ENCODE measurements at regions not wholly inside any gene's neighbourhood (a gene's known extent, or its start where the extent isn't known, plus 50 kb on each side); places are given as distances from the start of the nearest gene placed in this dataset.
"Not testable (repeated sequence)": the region's sequence is repeated elsewhere in the genome, so short reads cannot be mapped to it uniquely, and the experiment has no call there.

- DNase-seq (no peak), ATAC-seq (peak; percentile 42)
- intact Hi-C loops (cut with DNase I, micrococcal nuclease) = no loop called here
- H3K9me3 Mint-ChIP-seq (ENCODE audit: low read depth) = no peaks in the 10 kb centered on the region
- H3K4me1 Mint-ChIP-seq = peaks cover 10% of the 10 kb centered on the region
- CTCF ChIA-PET = interaction anchor here (0.7 to 1.4 kb wide), 2 partner anchors 10 to 23 kb away, joined by 3 to 5 read pairs; no protein-coding TSS in a partner anchor
- H3K4me3 Mint-ChIP-seq = no peak overlapping the region
- no peaks in the 10 kb centered on the region for H3K36me3 Mint-ChIP-seq (ENCODE audit: low read depth)
- POLR2A ChIA-PET = no interaction called here
- no peak overlapping the region for H3K27ac Mint-ChIP-seq
- H3K27me3 Mint-ChIP-seq = no peaks in the 10 kb centered on the region
These were observed 226.2 kb upstream of the TP63 start for GRCh38 chr3:189404797-189405484.

GRCh38 chr3:189406148-189406547, 225.0 kb upstream of the TP63 start:
- POLR2A ChIA-PET = no interaction called here
- CTCF ChIA-PET = no interaction called here
- Mint-ChIP-seq H3K36me3 (ENCODE audit: low read depth) (no peaks in the 10 kb centered on the region), H3K9me3 (ENCODE audit: low read depth) (no peaks in the 10 kb centered on the region), H3K4me1 (peaks cover 10% of the 10 kb centered on the region), H3K27ac (no peak overlapping the region), H3K4me3 (no peak overlapping the region), H3K27me3 (no peaks in the 10 kb centered on the region)
- ATAC-seq (no peak), DNase-seq (no peak)
- intact Hi-C loops (cut with DNase I, micrococcal nuclease) = no loop called here

GRCh38 chr3:189410522-189410921, 220.7 kb upstream of the TP63 start:
- Mint-ChIP-seq H3K36me3 (ENCODE audit: low read depth) (no peaks in the 10 kb centered on the region), H3K27me3 (no peaks in the 10 kb centered on the region), H3K9me3 (ENCODE audit: low read depth) (peaks cover 1% of the 10 kb centered on the region), H3K4me1 (no peaks in the 10 kb centered on the region), H3K4me3 (no peak overlapping the region), H3K27ac (no peak overlapping the region)
- CTCF ChIA-PET = interaction anchor here (1.0 kb wide), 1 partner anchor 40 kb away, joined by 4 read pairs; no protein-coding TSS in a partner anchor
- ATAC-seq (no peak), DNase-seq (no peak)
- intact Hi-C loops (cut with DNase I, micrococcal nuclease) = loop anchor here in 1 of 2 experiments (10.0 kb wide), 1 partner anchor 136 kb away; no protein-coding TSS in a partner anchor
- POLR2A ChIA-PET = no interaction called here

GRCh38 chr3:189419038-189419437, 212.2 kb upstream of the TP63 start:
- no peak overlapping the region for H3K4me3 Mint-ChIP-seq
- no peak overlapping the region for H3K27ac Mint-ChIP-seq
- H3K36me3 Mint-ChIP-seq (ENCODE audit: low read depth) = no peaks in the 10 kb centered on the region
- H3K9me3 Mint-ChIP-seq (ENCODE audit: low read depth) = no peaks in the 10 kb centered on the region
- H3K27me3 Mint-ChIP-seq = no peaks in the 10 kb centered on the region
- no peak for DNase-seq
- POLR2A ChIA-PET = no interaction called here
- ATAC-seq = no peak
- CTCF ChIA-PET = no interaction called here
- intact Hi-C loops (cut with DNase I, micrococcal nuclease) = loop anchor here in 1 of 2 experiments (10.0 kb wide), 1 partner anchor 144 kb away; no protein-coding TSS in a partner anchor
- peaks cover 5% of the 10 kb centered on the region for H3K4me1 Mint-ChIP-seq

GRCh38 chr3:189419683-189420082, 211.5 kb upstream of the TP63 start:
- no peak for DNase-seq
- ChIA-PET POLR2A (interaction anchor here (0.6 kb wide), 1 partner anchor 64 kb away, joined by 3 read pairs; no protein-coding TSS in a partner anchor), CTCF (interaction anchor here (0.5 to 0.7 kb wide), 3 partner anchors 24 to 411 kb away, joined by 3 to 5 read pairs (median 4); no protein-coding TSS in a partner anchor)

GRCh38 chr3:189424922-189425321, 206.3 kb upstream of the TP63 start:
- Mint-ChIP-seq H3K27ac (no peak overlapping the region), H3K9me3 (ENCODE audit: low read depth) (no peaks in the 10 kb centered on the region), H3K4me1 (peaks cover 3% of the 10 kb centered on the region), H3K4me3 (no peak overlapping the region), H3K36me3 (ENCODE audit: low read depth) (peaks cover 2% of the 10 kb centered on the region), H3K27me3 (no peaks in the 10 kb centered on the region)
- CTCF ChIA-PET = interaction anchor here (0.5 kb wide), 1 partner anchor 23 kb away, joined by 4 read pairs; no protein-coding TSS in a partner anchor
- intact Hi-C loops (cut with DNase I, micrococcal nuclease) = no loop called here
- ATAC-seq (no peak), DNase-seq (no peak)
- POLR2A ChIA-PET = no interaction called here

More at GRCh38 chr3:189419683-189420082, 211.5 kb upstream of the TP63 start:
- Mint-ChIP-seq H3K36me3 (ENCODE audit: low read depth) (no peaks in the 10 kb centered on the region), H3K4me1 (peaks cover 5% of the 10 kb centered on the region), H3K9me3 (ENCODE audit: low read depth) (no peaks in the 10 kb centered on the region), H3K27me3 (no peaks in the 10 kb centered on the region), H3K4me3 (no peak overlapping the region), H3K27ac (no peak overlapping the region)
- no peak for ATAC-seq
- intact Hi-C loops (cut with DNase I, micrococcal nuclease) = loop anchor here in 1 of 2 experiments (10.0 kb wide), 1 partner anchor 145 kb away; no protein-coding TSS in a partner anchor

GRCh38 chr3:189429019-189429418, 202.2 kb upstream of the TP63 start:
- intact Hi-C loops (cut with DNase I, micrococcal nuclease) = no loop called here
- Mint-ChIP-seq H3K27ac (no peak overlapping the region), H3K4me1 (peaks cover 3% of the 10 kb centered on the region), H3K27me3 (no peaks in the 10 kb centered on the region), H3K4me3 (no peak overlapping the region), H3K9me3 (ENCODE audit: low read depth) (peaks cover 4% of the 10 kb centered on the region), H3K36me3 (ENCODE audit: low read depth) (peaks cover 2% of the 10 kb centered on the region)
- DNase-seq (no peak), ATAC-seq (no peak)
- ChIA-PET CTCF (no interaction called here), POLR2A (no interaction called here)

GRCh38 chr3:189430166-189430565, 201.0 kb upstream of the TP63 start:
- H3K4me3 Mint-ChIP-seq = no peak overlapping the region
- no peak for ATAC-seq
- peaks cover 4% of the 10 kb centered on the region for H3K9me3 Mint-ChIP-seq (ENCODE audit: low read depth)
- no peak overlapping the region for H3K27ac Mint-ChIP-seq
- no peaks in the 10 kb centered on the region for H3K27me3 Mint-ChIP-seq
- ChIA-PET POLR2A (no interaction called here), CTCF (no interaction called here)
- DNase-seq = no peak
- H3K36me3 Mint-ChIP-seq (ENCODE audit: low read depth) = peaks cover 2% of the 10 kb centered on the region
- H3K4me1 Mint-ChIP-seq = peaks cover 3% of the 10 kb centered on the region
- intact Hi-C loops (cut with DNase I, micrococcal nuclease) = no loop called here

- intact Hi-C loops (cut with DNase I, micrococcal nuclease); H3K9me3 Mint-ChIP-seq (ENCODE audit: low read depth); H3K27ac Mint-ChIP-seq; DNase-seq; ATAC-seq; H3K27me3 Mint-ChIP-seq; H3K4me1 Mint-ChIP-seq; H3K4me3 Mint-ChIP-seq; H3K36me3 Mint-ChIP-seq (ENCODE audit: low read depth): not testable (repeated sequence)
- ChIA-PET POLR2A (interaction anchor here (0.7 kb wide), 1 partner anchor 128 kb away, joined by 5 read pairs; no protein-coding TSS in a partner anchor), CTCF (interaction anchor here (0.7 to 0.8 kb wide), 2 partner anchors 170 to 1908 kb away, joined by 3 to 4 read pairs; no protein-coding TSS in a partner anchor)
These were observed 188.9 kb upstream of the TP63 start for GRCh38 chr3:189442257-189442656.

GRCh38 chr3:189446959-189447560, 184.1 kb upstream of the TP63 start:
- H3K4me1 Mint-ChIP-seq = no peaks in the 10 kb centered on the region
- ChIA-PET CTCF (no interaction called here), POLR2A (no interaction called here)
- no peak overlapping the region for H3K4me3 Mint-ChIP-seq
- H3K27ac Mint-ChIP-seq = no peak overlapping the region
- DNase-seq (no peak), ATAC-seq (no peak)
- intact Hi-C loops (cut with DNase I, micrococcal nuclease) = no loop called here
- no peaks in the 10 kb centered on the region for H3K27me3 Mint-ChIP-seq
- peaks cover 1% of the 10 kb centered on the region for H3K9me3 Mint-ChIP-seq (ENCODE audit: low read depth)
- no peaks in the 10 kb centered on the region for H3K36me3 Mint-ChIP-seq (ENCODE audit: low read depth)

- Mint-ChIP-seq H3K4me3 (no peak overlapping the region), H3K27me3 (no peaks in the 10 kb centered on the region), H3K4me1 (no peaks in the 10 kb centered on the region), H3K27ac (no peak overlapping the region), H3K9me3 (ENCODE audit: low read depth) (no peaks in the 10 kb centered on the region), H3K36me3 (ENCODE audit: low read depth) (no peaks in the 10 kb centered on the region)
- ATAC-seq (no peak), DNase-seq (no peak)
- POLR2A ChIA-PET = no interaction called here
- CTCF ChIA-PET = interaction anchor here (0.7 kb wide), 1 partner anchor 31 kb away, joined by 4 read pairs; no protein-coding TSS in a partner anchor
- intact Hi-C loops (cut with DNase I, micrococcal nuclease) = no loop called here
These were observed 182.1 kb upstream of the TP63 start for GRCh38 chr3:189449084-189449483.

GRCh38 chr3:189455009-189455408, 176.2 kb upstream of the TP63 start:
- Mint-ChIP-seq H3K4me1 (no peaks in the 10 kb centered on the region), H3K27ac (no peak overlapping the region), H3K36me3 (ENCODE audit: low read depth) (no peaks in the 10 kb centered on the region), H3K27me3 (no peaks in the 10 kb centered on the region), H3K9me3 (ENCODE audit: low read depth) (no peaks in the 10 kb centered on the region), H3K4me3 (no peak overlapping the region)
- ATAC-seq (no peak), DNase-seq (no peak)
- intact Hi-C loops (cut with DNase I, micrococcal nuclease) = no loop called here
- ChIA-PET POLR2A (no interaction called here), CTCF (no interaction called here)
